BJ (cell line): ENCODE measurements at regions not wholly inside any gene's neighbourhood (a gene's known extent, or its start where the extent isn't known, plus 50 kb on each side); places are given as distances from the start of the nearest gene placed in this dataset.

ENCODE experiments used
- CTCF ChIA-PET: fragments of 350-600 bp; formaldehyde crosslinking; extraction: SDS; loops from one replicate; lab custom pipeline; 2021; ENCODE audit warnings: antibody characterized with exemption, inconsistent platforms; lab: Yijun Ruan, JAX
- POLR2A ChIA-PET: fragments of 300-600 bp; sonication (Branson Sonifier 250); formaldehyde crosslinking; extraction: SDS; loops from one replicate; lab custom pipeline; 2021; ENCODE audit warnings: antibody characterized with exemption; lab: Charles Lee
- DNase-seq: peaks from one replicate; pipeline ENCODE4 v3.0.0-alpha.2; 2011; ENCODE audit warnings: low read depth
- H3K27me3 ChIP-seq: 2 replicates; pipeline ENCODE4 v1.6.0; 2011; ENCODE audit warnings: low read length; ENCODE audit not compliant: control insufficient read depth, insufficient read depth
- H3K36me3 ChIP-seq: 2 replicates; pipeline ENCODE4 v1.5.1; 2011; ENCODE audit warnings: low read length; ENCODE audit not compliant: control insufficient read depth, insufficient read depth
- H3K4me3 ChIP-seq: 2 replicates; pipeline ENCODE4 v1.5.1; 2011; ENCODE audit warnings: low read depth, mild to moderate bottlenecking, control low read depth, low read length
- TF ChIP-seq, protein P1 (sequence below): IDR thresholded peaks from 2 replicates; pipeline ENCODE4 v1.5.1; 2011; ENCODE audit warnings: low read depth, mild to moderate bottlenecking, control low read depth, inconsistent platforms, low read length, moderate library complexity; ENCODE audit not compliant: insufficient read depth

DNA sequence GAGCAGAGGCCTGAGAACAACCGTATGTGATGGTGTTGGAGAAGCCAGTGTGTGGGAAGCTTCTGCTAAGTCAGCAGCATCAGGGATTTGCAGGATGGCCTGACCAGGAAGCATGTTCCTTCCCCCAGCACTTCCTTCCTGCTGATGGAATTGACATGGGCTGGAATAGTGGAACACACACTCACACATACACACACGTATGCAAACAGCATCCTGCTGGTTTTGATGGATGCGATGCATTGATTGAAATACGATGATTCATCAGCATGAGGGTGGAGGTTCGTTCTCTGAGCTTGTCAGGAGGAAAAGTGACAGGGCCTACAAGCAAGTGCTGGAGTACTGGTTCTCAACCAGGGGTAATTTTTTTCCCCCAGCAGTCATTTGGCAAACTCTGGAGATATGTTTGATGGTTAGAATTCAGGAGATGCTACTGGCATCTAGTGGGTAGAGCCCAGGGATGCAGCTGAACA lies 229.1 kb downstream of the NFATC2 start:
- POLR2A ChIA-PET, result no interaction called here
- Histone ChIP-seq H3K4me3 (no peak overlapping the region), H3K36me3 (no peaks in the 10 kb centered on the region), H3K27me3 (no peaks in the 10 kb centered on the region)
- CTCF ChIA-PET, result interaction anchor here (0.7 to 3.6 kb wide), 10 partner anchors 10 to 519 kb away, joined by 3 to 28 read pairs (median 4); partner anchors contain the start of gene BCAS4
- TF ChIP-seq, protein P1, sequence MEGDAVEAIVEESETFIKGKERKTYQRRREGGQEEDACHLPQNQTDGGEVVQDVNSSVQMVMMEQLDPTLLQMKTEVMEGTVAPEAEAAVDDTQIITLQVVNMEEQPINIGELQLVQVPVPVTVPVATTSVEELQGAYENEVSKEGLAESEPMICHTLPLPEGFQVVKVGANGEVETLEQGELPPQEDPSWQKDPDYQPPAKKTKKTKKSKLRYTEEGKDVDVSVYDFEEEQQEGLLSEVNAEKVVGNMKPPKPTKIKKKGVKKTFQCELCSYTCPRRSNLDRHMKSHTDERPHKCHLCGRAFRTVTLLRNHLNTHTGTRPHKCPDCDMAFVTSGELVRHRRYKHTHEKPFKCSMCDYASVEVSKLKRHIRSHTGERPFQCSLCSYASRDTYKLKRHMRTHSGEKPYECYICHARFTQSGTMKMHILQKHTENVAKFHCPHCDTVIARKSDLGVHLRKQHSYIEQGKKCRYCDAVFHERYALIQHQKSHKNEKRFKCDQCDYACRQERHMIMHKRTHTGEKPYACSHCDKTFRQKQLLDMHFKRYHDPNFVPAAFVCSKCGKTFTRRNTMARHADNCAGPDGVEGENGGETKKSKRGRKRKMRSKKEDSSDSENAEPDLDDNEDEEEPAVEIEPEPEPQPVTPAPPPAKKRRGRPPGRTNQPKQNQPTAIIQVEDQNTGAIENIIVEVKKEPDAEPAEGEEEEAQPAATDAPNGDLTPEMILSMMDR, result no peak
- no peak for DNase-seq

DNA sequence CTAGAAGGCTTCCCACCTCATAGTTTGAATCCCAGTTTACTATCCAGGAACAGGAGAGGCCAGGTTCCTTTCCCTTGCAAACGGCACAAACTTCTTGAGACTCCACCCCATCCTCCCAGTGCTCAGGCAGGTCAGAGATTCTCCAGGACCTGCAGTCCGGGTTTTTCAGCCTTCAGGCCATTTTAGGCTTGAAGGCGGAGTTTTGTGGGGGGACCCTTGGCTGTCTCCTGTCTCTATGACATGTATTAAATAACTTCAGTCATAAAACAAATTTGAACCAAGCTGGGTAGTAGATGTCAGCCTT lies 230.1 kb downstream of the NFATC2 start:
- Histone ChIP-seq H3K27me3 (no peaks in the 10 kb centered on the region), H3K4me3 (no peak overlapping the region), H3K36me3 (no peaks in the 10 kb centered on the region)
- POLR2A ChIA-PET, result no interaction called here
- TF ChIP-seq, protein P1, result no peak
- no peak for DNase-seq
- CTCF ChIA-PET, result interaction anchor here (1.3 to 3.6 kb wide), 4 partner anchors 14 to 331 kb away, joined by 3 to 28 read pairs (median 6); no protein-coding TSS in a partner anchor

DNA sequence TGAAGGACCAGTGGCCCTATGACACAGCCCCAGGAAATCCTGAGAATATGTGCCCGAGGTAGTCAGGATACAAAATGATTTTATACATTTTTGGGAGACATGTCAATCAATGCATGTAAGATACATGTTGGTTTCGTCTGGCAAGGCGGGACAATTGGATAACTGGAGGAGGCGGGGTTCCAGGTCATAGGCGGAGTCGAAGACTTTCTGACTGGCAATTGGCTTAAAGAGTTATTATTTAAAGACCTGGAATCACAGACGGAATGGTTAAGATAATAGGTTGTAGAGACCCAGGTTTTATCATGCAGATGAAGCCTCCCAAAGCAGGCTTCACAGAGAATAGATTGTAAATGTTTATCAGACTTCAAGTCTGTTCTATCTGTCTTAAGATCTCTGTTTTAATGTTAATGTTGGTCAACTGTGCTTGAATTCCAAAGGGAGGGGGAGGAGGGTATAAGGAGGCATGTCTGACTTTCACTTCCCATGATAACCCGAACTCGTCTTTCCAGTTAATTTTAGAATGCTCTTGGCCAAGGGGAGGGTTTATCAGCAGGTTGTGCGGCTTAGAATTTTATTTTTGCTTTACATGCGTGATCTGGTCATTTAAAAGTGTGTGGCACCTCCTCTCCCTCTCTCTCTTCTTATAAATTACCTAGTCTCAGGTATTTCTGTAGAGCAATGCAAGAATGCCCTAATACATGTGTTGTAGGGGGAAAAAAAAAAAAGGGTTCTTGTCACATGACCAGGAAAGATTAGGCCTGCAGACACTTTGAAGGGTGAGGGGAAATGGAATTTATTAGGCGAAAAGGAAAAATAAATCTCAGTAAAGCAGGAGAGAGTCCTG lies 230.7 kb downstream of the NFATC2 start:
- no peaks in the 10 kb centered on the region for H3K27me3 ChIP-seq
- no peak for DNase-seq

GRCh38 chr20:51310216-51310615 lies 232.3 kb downstream of the NFATC2 start:
- DNase-seq, result no peak
- TF ChIP-seq, protein P1, result no peak
- no peak overlapping the region for H3K4me3 ChIP-seq

More for the DNA sequence above, 230.7 kb downstream of the NFATC2 start:
- POLR2A ChIA-PET, result no interaction called here
- Histone ChIP-seq H3K4me3 (no peak overlapping the region), H3K36me3 (no peaks in the 10 kb centered on the region)
- CTCF ChIA-PET, result interaction anchor here (1.8 to 14.3 kb wide), 4 partner anchors 15 to 330 kb away, joined by 6 to 340 read pairs (median 20); no protein-coding TSS in a partner anchor
- TF ChIP-seq, protein P1, result no peak

GRCh38 chr20:51309128-51309527 lies 233.4 kb downstream of the NFATC2 start:
- TF ChIP-seq, protein P1, result no peak
- POLR2A ChIA-PET, result no interaction called here
- H3K27me3 ChIP-seq, result no peaks in the 10 kb centered on the region
- DNase-seq, result no peak
- CTCF ChIA-PET, result interaction anchor here (1.0 to 14.3 kb wide), 18 partner anchors 9 to 518 kb away, joined by 3 to 340 read pairs (median 4); partner anchors contain the start of gene BCAS4
- H3K36me3 ChIP-seq, result no peaks in the 10 kb centered on the region
- H3K4me3 ChIP-seq, result no peak overlapping the region

More at GRCh38 chr20:51310216-51310615, 232.3 kb downstream of the NFATC2 start:
- ChIA-PET POLR2A (no interaction called here), CTCF (interaction anchor here (0.6 to 14.3 kb wide), 13 partner anchors 7 to 516 kb away, joined by 3 to 340 read pairs (median 4); partner anchors contain the start of gene BCAS4)
- no peaks in the 10 kb centered on the region for H3K27me3 ChIP-seq
- no peaks in the 10 kb centered on the region for H3K36me3 ChIP-seq
